ENCODE measurements at regions not wholly inside any gene's neighbourhood (a gene's known extent, or its start where the extent isn't known, plus 50 kb on each side); places are given as distances from the start of the nearest gene placed in this dataset.

DNA sequence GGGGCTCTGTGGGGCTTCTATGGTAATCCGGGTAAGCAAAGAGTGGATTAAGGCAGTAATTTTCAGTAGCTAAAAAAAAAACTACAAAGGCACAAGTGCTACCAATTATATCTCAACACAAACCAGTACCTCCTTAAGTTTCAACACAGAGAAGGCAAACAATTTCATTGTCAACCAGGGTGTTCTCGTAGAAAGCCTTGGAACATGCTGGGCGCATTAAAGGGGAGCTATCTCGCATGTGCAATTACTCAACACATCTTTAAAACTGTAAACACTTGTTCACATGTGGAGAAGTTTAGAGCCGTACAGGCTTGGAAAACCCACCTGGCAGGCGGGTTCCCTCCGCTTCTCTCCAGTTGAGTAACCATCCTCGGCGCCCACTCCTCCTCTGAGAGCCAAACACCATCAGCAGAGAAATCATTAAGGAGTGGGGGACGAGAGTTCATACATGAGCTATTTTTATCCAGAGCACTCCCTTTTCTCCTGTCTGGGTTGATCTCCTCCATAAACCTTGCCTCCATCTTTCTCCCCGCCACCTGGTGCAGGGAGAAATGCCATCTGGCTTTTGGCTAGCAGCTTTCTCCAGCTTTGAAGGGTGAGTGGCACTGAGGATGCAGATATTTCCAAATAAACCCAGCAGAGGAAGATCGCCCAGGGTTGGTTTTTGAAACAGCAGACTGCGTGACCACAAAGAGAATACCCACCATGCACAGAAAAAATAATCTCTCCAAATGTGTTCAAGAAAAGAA is 287.1 kb downstream of the WDR11 start:
- TF ChIP-seq, protein P1, sequence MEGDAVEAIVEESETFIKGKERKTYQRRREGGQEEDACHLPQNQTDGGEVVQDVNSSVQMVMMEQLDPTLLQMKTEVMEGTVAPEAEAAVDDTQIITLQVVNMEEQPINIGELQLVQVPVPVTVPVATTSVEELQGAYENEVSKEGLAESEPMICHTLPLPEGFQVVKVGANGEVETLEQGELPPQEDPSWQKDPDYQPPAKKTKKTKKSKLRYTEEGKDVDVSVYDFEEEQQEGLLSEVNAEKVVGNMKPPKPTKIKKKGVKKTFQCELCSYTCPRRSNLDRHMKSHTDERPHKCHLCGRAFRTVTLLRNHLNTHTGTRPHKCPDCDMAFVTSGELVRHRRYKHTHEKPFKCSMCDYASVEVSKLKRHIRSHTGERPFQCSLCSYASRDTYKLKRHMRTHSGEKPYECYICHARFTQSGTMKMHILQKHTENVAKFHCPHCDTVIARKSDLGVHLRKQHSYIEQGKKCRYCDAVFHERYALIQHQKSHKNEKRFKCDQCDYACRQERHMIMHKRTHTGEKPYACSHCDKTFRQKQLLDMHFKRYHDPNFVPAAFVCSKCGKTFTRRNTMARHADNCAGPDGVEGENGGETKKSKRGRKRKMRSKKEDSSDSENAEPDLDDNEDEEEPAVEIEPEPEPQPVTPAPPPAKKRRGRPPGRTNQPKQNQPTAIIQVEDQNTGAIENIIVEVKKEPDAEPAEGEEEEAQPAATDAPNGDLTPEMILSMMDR (IDR thresholded peaks at IDR 0.05), result no peak
- TF ChIP-seq POLR2AphosphoS5 (IDR thresholded peaks at IDR 0.05), result no peak

All from stomach (tissue), 4 donors.